PFSK-1 (cell line): ENCODE measurements at regions not wholly inside any gene's neighbourhood (a gene's known extent, or its start where the extent isn't known, plus 50 kb on each side); places are given as distances from the start of the nearest gene placed in this dataset.

Source experiments
- POLR2AphosphoS5 ChIP-seq: IDR thresholded peaks from 2 replicates; pipeline ENCODE4 v1.6.1; 2012; ENCODE audit warnings: low read depth, mild to moderate bottlenecking, control low read depth, low read length, moderate library complexity
- SIN3A ChIP-seq: IDR thresholded peaks from 2 replicates; pipeline ENCODE4 v1.6.1; 2012; ENCODE audit warnings: mild to moderate bottlenecking, low read length, moderate library complexity, borderline replicate concordance; ENCODE audit not compliant: insufficient read depth
- TF ChIP-seq, protein P1 (sequence below), 2 experiments: IDR thresholded peaks; 2 replicates each; pipeline versions ENCODE4 v1.6.1 to v1.8.0; 2011 to 2012; ENCODE audit warnings: low read depth in 2 of 2, low read length in 2 of 2, control low read depth in 1 of 2, inconsistent platforms in 1 of 2, mild to moderate bottlenecking in 1 of 2, moderate library complexity in 1 of 2; ENCODE audit not compliant: insufficient read depth in 1 of 2

DNA sequence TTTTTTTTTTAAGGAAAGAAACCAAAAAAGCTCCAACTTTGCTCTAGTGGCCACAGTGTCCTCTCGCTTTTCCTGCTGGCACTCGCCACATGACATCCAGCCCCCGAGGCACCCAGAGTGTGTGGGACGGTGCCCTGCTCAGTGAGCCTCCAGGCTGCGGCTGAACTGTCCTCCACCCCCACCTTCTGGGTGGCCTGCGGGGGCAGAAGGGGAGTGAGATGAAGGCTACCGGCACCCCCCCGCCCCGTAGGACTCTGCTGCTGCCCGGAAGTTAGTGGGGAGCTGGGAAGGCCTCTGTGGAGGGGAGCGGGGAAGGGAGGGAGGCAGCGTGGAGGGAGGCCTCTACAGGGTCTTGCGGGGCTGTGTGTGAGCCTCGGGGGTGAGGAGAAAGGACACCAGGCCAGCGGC is 264.4 kb downstream of the CTTN start:
- TF ChIP-seq POLR2AphosphoS5 (no peak), SIN3A (no peak)
- TF ChIP-seq, protein P1, sequence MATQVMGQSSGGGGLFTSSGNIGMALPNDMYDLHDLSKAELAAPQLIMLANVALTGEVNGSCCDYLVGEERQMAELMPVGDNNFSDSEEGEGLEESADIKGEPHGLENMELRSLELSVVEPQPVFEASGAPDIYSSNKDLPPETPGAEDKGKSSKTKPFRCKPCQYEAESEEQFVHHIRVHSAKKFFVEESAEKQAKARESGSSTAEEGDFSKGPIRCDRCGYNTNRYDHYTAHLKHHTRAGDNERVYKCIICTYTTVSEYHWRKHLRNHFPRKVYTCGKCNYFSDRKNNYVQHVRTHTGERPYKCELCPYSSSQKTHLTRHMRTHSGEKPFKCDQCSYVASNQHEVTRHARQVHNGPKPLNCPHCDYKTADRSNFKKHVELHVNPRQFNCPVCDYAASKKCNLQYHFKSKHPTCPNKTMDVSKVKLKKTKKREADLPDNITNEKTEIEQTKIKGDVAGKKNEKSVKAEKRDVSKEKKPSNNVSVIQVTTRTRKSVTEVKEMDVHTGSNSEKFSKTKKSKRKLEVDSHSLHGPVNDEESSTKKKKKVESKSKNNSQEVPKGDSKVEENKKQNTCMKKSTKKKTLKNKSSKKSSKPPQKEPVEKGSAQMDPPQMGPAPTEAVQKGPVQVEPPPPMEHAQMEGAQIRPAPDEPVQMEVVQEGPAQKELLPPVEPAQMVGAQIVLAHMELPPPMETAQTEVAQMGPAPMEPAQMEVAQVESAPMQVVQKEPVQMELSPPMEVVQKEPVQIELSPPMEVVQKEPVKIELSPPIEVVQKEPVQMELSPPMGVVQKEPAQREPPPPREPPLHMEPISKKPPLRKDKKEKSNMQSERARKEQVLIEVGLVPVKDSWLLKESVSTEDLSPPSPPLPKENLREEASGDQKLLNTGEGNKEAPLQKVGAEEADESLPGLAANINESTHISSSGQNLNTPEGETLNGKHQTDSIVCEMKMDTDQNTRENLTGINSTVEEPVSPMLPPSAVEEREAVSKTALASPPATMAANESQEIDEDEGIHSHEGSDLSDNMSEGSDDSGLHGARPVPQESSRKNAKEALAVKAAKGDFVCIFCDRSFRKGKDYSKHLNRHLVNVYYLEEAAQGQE (IDR thresholded peaks at IDR 0.05; ENCODE audit: insufficient read depth in 1 of 2, low read depth in 2 of 2, low read length in 2 of 2): no peak
